IPS-18c (cell line): ENCODE measurements at regions not wholly inside any gene's neighbourhood (a gene's known extent, or its start where the extent isn't known, plus 50 kb on each side); places are given as distances from the start of the nearest gene placed in this dataset.

ENCODE experiments used
- H3K4me3 ChIP-seq: 2 replicates; pipeline ENCODE4 v1.7.0; 2013; ENCODE audit warnings: low read depth, mild to moderate bottlenecking, low read length, moderate library complexity; ENCODE audit not compliant: insufficient read depth
- H3K9me3 ChIP-seq: one replicate; pipeline ENCODE4 v1.6.1; 2013; ENCODE audit warnings: mild to moderate bottlenecking, low read length, moderate library complexity; ENCODE audit not compliant: control insufficient read depth, insufficient read depth

DNA sequence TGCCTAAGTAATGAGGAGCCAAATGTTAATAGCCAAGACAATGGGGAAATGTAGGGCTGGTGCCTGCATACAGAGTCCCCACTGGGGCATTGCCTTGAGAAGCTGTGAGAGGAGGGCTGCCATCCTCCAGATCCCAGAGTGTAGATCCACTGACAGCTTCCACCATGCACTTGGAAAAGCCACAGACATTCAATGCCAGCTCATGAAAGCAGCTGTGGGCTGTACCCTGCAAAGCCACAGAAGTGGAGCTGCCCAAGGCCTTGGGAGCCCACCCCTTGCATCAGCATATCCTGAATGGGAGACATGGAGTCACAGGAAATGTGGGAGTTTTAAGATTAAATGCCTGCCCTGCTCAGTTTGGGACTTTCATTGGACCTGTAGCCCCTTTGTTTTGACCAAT lies 244.7 kb downstream of the BTG1 start:
- H3K4me3 ChIP-seq = no peak overlapping the region

DNA sequence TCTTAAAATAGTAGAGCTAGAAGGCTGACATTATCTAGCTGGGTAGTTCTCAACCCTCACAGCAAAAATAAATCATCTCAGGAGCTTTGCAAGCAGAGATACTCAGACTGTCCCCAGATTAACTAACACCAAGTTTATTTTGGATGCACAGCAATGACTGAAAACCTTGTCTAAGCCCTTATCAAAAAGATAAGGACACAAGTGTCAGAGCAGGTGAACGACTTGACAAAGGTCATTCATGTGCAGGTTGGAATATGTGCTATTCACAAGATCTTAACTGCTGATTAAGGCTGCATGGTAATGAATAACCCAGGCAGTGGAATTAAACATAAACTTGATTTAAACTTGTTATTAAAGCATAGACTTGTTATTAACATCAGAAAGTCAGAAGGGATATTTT lies 246.6 kb downstream of the BTG1 start:
- H3K4me3 ChIP-seq = no peak overlapping the region
- no peaks in the 10 kb centered on the region for H3K9me3 ChIP-seq

More for the DNA sequence above, 244.7 kb downstream of the BTG1 start:
- no peaks in the 10 kb centered on the region for H3K9me3 ChIP-seq

DNA sequence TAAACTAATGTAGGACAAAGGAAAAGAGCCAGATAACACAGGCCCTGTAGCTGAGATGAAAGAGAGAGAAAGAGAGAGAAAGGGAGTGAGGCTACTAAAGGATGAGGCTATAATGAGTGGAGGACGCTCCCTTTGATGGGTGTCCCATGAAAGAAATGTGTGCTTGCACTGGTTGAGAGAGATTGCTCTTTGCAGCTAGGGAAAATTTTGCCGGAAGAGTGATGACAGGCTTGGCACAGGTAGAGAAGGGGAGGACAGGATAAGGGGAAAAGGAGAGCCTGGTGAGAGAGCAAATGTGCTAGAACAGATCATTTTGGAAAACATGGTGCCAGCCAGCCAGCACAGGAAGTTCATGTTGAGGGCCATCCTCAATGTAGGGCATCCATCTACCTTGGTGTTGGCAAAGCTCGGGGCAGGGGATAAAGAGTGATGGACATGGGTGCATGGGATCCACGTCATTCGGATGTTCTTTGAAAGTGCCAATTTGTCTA lies 248.6 kb downstream of the BTG1 start:
- Histone ChIP-seq H3K9me3 (no peaks in the 10 kb centered on the region), H3K4me3 (no peak overlapping the region)

DNA sequence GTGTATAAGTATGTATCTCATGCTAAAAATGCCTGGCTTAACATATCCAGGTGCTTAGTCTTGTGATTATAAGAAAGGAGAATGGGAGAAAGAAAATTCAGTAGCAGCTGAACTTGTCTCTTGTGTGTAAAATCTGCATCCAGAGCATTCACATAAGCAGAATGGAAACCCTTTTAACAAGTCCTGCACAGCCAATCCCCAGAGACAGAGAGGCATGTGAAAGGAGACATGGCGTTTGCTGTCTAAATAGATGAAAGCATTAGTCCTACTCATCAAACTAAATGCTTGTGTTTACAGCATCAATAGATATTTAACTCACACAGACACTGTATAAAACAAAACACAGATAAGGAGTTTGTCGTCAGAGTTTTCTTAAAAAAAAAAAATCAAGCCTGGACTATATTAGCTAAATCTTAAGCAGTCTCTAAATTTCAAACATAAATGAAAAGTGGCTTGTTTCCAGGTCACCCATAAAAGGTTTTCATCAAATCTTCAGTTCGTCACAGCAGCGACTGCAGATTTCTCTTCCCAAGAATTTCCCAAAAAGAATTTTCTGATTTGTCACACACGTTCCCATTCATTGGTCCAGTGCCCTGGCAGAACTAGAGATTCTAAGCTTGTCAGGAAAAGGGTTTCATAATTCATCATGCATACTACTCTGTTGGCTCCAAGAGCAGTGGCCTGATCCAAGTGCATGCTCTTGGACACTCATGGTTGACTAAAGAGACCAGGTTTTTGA lies 249.2 kb downstream of the BTG1 start:
- no peak overlapping the region for H3K4me3 ChIP-seq
- H3K9me3 ChIP-seq = no peaks in the 10 kb centered on the region

DNA sequence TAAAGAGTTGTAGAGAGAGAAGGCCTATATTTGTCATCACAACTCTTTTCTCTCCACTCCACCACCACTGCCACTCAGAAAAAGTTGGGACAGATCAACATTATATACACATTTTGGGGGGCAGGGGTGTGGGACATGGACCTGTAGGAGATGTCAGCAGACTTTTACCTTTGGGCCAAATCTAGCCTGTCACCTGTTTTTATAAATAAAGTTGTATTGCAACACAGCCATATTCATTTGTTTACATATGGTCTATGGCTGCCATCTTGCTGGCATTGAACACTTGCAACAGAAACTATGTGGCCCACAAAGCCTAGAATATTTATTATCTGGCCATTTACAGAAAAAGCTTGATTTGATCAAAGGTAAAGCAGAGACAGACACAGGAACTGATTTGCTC lies 250.7 kb downstream of the BTG1 start:
- H3K9me3 ChIP-seq = no peaks in the 10 kb centered on the region
- no peak overlapping the region for H3K4me3 ChIP-seq

DNA sequence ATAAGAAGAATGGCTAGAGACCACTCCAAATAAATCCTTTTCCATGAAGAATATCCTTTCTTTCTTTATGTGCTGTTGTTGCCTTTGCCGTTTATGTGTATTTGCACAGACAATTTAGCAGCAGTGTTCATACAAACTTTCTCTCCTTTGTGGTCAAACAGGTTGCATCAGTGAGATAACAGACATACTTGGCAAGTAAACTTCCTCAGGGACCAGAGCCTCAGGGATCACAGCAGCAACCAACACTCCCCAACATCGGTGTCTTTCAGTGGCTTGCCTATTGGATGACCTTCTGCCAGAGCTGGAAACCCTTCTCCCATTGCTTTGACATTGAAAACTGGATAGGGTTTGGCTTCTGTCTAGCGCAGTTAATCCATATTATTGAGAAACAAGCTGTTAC lies 252.2 kb downstream of the BTG1 start:
- H3K9me3 ChIP-seq = no peaks in the 10 kb centered on the region
- H3K4me3 ChIP-seq = no peak overlapping the region

DNA sequence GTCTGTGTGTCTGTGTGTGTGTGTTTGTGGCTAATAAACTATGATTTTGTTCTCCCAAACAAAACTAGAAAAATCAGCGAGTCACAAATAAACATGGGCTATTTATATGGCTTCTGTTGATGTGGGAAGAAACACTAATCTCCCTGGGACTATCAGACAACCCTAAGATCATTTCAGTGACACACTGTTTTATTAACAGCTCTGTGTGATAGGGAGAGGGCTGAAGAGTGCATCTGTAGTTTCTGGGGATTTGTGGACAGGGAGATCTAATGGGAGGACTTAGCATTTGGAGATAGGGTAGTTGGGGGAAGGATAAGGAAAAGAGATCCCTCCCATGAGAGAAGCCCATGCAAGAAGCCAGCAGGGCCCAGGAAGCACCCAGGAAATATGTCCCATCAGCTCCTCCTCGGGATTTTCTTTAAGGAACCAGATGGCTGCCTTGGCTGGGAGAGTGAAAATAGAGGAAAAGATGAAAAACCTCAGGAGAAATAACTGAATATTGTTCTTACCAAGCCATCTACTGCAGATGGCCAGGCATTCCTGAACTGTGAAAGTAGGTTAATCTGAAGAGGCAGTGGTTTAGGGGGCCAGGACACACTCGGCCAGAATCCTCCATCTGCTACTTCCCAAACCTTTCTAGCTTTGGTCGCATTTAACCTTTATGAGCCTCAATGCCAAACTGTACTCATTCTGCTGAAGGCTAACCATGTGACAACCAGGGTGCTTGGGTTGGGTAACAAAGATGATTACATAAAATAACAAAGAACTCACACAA lies 253.4 kb downstream of the BTG1 start:
- Histone ChIP-seq H3K9me3 (no peaks in the 10 kb centered on the region), H3K4me3 (no peak overlapping the region)

DNA sequence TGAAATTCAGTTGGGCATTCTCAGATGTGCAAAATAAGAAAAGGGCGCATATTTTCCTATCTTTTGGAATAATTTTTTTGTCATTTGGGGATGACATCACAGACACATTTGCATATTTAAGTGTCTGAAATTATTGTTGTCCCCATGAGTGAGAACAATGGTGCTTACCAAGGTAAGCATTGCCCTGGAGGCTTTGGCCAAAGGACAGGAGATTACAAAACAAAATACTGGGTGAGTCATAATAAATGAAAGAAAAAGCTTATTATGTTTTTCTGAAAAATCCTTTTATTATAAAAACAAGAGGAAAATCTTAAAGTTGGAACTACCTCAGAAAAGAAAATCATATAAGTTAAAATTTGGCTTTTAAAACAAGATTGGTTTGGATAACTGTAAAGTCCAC lies 254.9 kb downstream of the BTG1 start:
- no peak overlapping the region for H3K4me3 ChIP-seq
- no peaks in the 10 kb centered on the region for H3K9me3 ChIP-seq

DNA sequence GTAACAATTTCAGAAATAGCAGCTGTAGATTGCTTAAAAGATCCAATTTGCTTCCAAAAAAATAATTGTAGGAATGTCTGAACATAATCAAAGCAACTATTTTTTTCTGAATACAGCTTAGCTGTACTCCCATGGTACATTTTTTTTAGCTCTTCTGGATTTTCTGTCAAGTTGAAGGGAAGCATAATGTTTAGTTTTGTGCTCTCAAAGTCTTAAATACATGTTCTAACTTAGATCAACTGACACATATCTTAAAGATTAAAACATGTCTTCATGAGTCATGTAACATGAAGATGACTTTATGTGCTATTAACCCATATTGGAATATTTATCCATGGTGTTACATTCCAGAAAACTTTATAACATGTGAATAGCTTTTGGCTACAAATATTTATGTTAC lies 255.7 kb downstream of the BTG1 start:
- Histone ChIP-seq H3K9me3 (no peaks in the 10 kb centered on the region), H3K4me3 (no peak overlapping the region)

DNA sequence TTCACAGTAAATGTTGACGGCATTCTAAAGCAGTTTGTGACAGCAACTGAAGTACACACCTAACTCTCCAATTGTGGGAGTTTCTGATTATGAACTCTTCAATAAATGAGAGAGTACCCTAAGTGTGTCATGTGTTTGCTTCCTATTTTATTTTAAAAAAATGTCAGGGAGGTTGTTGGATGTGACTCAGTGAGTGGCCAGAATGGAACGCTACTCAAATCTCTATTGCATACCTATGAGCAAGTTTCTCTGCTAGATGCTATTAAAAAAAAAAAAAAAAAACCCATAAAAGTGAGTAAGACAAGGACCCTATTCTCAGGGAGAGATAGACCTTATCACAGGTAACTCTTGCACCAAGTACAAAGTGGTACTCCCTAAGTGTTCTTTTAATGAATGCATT lies 256.6 kb downstream of the BTG1 start:
- Histone ChIP-seq H3K4me3 (no peak overlapping the region), H3K9me3 (no peaks in the 10 kb centered on the region)

DNA sequence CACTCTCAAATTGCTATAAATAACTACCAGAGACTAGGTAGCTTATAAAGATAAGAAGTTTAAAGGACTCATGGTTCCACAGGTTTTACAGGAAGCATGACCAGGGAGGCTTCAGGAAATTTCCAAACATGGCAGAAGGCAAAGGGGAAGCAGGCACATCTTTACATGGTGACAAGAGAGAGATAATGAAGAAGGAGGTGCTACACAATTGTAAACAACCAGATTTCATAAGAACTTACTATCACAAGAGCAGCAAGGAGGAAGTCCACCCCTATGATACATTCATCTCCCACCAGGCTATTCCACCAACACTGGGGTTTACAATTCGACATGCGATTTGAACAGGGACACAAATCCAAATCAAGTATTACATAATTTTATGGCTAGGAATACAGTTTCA lies 257.7 kb downstream of the BTG1 start:
- H3K4me3 ChIP-seq = no peak overlapping the region
- H3K9me3 ChIP-seq = no peaks in the 10 kb centered on the region

DNA sequence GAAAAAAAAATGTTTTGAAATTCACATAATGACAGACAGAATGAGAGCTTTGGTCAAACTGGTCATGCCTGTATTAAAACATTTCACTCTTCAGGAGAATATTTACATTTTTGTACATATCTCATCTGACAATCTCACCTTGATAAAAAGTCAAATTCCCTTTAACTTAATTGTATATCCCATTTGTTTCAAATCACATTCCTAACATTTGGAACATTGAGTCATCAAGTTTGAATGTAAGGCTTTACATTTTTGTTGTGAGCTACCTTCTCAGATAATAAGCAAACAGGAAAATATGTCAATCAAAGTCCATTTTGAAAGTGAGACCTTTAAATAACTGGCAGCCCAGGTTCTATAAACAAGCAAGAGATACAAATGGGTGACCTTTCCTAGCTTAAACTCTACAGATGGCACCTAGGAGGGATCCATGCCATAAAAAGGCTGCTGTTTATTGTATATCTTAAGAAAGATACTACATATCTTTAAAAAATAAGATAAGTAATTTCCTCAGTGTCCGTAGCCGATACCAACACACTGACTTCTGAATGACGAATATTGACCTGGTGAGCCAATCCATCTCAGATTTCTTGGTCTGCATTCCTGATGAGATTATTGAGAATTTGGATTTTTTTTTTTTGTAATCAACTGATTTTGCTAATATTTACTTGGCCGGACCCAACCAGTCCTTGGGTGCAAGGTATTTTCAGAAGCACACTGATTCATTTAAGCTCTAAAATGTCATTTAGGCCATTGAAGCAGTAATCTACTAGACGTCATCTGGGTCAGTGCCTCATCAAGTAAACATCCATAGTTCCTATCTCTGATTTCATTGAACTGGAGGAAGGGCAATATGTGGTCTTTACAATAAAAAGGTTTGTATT lies 259.6 kb downstream of the BTG1 start:
- Histone ChIP-seq H3K9me3 (no peaks in the 10 kb centered on the region), H3K4me3 (no peak overlapping the region)

DNA sequence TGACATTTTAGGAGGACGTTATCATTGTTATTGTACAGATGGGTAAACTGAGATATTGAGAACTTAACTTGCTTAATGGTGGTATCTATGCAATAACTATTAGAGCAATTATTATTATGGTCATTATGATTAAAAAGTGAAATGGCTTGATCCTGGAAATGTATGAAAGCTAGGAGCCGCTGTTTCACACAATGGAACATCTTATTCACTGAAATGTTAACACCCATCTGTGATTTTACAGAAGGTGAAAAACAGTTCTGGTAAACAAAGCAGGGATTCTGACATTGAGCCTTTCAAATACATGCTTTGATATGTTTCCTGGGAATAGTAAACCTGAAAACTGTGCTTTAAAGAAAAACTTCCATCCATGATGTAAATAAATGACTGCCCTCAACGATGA lies 261.4 kb downstream of the BTG1 start:
- no peak overlapping the region for H3K4me3 ChIP-seq
- H3K9me3 ChIP-seq = no peaks in the 10 kb centered on the region

DNA sequence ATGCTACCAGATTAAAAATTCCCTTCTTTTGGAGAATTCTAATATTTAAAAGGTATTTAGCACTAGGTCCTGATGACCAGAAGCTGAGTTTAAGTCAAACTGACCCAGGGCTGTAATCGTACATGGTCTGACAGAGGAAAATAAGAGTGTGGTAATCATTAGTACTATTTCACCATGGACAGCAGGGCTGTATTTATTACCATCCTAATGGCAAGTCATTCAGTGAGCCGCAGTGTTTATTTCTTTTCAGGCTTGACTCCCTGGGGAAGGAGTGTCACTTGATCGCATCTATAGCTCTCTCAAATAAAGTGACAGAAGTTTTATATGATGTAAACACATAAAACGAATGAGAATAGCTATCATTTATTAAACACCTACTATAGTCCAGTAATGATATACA lies 261.8 kb downstream of the BTG1 start:
- no peak overlapping the region for H3K4me3 ChIP-seq
- no peaks in the 10 kb centered on the region for H3K9me3 ChIP-seq

DNA sequence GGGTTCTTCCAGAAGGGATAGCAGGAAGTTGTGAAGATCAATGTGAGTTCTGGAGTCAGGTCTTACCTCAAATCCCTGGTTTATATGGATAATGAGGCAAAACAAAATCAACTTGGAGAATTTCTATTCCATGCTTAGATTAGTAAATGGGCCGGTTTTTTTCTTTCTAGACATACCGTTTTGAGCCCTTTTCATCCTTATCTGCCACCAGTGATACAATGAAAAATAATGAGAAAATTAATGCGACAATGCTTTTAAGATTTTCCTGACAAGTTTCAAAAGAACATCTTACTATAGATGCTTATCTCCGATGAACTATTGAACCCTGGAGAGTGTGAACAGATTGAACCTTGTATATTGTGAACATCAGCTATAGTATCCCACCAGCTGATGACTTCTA lies 262.7 kb downstream of the BTG1 start:
- H3K4me3 ChIP-seq = no peak overlapping the region
- no peaks in the 10 kb centered on the region for H3K9me3 ChIP-seq

DNA sequence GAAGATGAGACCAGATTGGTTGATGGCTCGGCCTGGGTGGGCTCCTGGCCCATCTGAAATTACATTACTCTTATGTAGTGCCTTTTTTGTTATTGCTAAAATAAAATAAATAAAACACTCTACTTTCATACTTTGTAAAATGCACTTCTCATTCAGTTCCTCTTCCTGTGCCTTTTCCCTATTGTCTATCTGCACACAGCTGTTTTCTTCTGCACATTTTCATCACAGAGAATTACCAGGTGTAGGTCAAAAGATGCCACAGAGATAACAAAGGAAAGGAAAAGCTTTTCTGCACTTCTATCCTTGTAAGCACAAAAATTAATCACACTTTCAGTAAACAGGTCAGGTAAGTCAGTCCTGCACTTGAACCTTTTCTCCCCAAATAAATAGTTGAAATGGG lies 265.1 kb downstream of the BTG1 start:
- Histone ChIP-seq H3K9me3 (no peaks in the 10 kb centered on the region), H3K4me3 (no peak overlapping the region)

DNA sequence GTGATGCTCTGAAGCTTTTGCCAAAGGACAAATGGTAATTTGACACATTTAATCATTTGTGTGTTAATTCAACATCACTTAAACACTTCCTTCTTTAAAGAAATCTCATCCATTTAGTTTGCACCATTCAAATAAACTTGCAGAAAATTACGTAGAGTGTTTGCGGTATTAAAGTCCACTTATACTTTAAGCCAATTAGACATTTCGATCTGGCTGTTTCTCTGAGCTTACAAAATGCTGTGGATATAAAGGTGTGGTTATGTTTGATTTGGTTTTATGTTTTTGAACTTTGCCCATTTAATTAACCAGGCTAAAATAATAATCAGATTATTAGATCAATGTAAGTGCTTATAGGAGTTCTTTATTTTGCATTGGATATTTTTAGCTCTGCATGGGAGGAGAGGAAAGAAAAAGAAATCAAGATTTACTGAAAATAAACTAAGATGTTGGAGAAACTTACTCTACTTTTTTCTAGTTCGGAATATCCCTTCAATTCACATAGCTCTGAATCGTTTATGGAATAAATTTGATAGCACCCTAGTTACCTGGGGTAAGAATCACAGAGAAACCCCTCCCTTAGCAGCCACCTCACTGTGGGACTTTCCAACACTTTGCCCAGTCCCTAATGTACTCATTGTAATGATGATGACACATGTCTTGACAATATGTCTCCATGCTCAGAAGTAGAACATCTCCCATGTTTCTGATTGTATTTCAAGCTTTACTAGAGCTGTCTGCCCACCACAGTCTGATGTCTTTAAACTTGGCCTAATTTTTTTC lies 268.0 kb downstream of the BTG1 start:
- H3K4me3 ChIP-seq = no peak overlapping the region
- peaks cover 1% of the 10 kb centered on the region for H3K9me3 ChIP-seq
